SIG-M5 (cell line): ENCODE measurements at regions not wholly inside any gene's neighbourhood (a gene's known extent, or its start where the extent isn't known, plus 50 kb on each side); places are given as distances from the start of the nearest gene placed in this dataset.

Experiments used
- DNase-seq: peaks from one replicate; lab custom pipeline; 2025; lab: John Stamatoyannopoulos, UW

DNA sequence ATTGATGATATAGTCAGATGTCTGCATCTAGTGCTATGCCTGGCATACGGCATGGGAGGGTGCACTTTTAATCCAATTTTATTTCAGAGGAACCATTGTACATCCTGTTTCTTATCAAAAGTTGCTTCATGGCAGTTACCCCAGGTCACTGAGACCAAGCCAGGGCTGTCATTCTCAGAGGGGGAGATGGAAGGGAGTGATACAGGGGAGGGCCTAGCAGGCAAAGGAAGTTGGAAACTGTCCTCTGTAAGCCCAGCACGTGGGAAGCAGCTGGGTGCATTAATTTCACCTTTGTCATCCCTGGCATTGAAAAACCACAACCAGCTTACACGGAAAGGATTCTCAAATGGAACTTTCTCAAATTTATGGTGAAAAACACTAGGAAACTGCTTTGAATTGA lies 458.7 kb upstream of the ADAMTS5 start:
- no peak for DNase-seq

DNA sequence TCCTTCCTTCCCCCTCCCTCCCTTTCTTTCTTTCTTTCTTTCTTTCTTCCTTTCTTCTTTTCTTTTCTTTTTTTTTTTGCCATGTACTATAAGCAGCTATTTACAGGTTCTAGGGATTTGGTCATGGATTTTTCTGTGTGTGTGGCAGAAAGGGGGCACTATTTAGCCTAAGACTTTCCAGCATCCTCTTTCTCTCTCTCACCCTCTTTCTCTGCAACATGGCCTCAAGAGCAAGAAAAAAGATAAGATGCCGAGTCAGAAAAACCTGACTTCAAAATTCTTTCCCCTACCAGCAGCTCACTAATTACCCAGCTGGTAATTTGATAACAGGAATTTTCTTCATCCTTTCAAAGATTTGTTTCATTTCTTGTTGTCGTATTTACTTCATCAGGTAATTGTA lies 458.3 kb upstream of the ADAMTS5 start:
- DNase-seq: no peak

DNA sequence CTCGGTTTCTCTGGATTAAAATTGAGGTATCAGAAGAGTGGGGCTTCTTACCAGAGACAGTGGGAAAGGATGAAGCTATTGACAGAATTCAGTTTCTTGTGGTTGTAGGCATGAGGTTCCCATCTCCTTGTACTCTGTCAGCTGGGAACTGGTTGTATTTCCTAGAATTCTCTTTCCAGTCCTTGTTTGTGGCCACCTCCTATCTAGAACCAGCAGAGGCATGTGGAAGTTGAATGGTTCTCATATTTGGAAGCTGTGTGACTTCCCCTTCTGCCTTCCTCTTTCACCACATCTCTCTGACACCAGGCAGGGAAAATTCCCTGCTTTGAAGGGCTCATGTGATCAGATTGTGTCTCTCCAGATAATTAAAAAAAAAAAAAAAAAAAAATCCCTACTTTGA lies 457.7 kb upstream of the ADAMTS5 start:
- DNase-seq: no peak

DNA sequence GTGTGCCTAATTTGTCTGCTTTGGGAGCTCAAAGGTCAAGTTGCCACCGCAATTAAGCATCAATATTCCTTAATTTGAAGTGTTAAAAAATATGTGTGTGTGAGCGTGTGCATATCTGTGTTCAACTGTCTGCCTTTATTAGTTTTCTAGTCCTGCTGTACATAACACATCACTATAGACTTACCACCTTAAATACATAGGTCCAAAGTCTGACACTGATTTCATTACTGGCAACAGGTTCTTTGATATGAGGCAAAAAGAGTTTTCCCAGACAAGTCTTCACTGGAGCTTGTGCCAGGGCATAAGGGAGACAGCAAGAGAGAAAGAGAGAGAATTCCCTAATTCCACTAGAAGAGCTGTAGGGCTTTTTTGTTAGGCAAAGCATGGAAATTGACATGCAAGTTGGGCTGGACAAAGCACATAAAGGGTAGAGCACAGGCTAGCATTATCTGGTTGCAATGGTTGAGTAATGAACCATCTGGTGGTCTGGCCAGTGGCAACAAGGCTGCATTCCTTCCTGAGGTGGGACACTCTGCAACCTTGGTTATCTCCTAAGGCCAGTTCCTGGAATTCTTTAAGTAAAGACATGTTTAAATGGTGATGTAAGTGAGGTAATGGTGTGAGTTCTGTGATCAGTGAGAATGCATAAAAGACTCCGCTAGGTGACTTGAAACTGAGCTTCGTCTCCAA lies 457.2 kb upstream of the ADAMTS5 start:
- DNase-seq: no peak

GRCh38 chr21:27423038-27423437 lies 456.1 kb upstream of the ADAMTS5 start:
- DNase-seq: no peak

DNA sequence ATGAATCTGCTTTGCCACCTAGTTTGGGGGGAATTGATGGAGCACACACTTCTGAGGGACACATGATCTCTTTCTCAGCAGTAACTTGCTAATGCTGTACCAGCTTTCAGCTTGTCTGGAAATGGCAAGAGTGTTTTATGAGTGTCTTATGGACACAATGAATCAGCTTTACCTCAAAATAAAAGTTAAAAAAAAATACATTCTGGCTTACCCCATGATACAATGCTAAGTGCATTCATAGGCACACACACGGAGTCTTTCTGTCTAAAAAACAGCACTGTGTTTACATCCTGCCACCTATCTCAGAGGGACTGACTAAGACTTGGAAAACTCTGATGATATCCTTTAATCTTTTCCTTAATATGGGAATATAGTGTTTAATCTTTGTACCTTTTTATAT lies 455.5 kb upstream of the ADAMTS5 start:
- DNase-seq: no peak

GRCh38 chr21:27421654-27422053 lies 454.8 kb upstream of the ADAMTS5 start:
- DNase-seq: no peak

DNA sequence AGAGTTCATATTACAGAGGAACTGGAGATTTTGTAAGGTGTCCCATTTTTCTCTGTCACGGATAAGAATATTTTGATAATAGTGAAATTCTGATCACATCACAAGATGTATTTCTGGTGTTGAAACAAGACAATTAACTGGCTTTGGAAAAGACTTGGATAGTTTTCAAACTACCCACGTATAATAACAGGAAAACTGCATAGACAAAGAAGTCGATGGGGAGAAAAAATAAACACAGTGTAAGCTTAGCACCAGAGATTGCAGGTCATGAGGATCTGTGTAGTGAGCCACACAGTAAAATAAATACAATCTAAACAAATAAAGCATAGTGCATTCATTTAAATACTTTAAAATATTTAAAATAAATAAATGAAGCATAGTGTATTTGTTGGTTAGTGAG lies 452.3 kb upstream of the ADAMTS5 start:
- no peak for DNase-seq

DNA sequence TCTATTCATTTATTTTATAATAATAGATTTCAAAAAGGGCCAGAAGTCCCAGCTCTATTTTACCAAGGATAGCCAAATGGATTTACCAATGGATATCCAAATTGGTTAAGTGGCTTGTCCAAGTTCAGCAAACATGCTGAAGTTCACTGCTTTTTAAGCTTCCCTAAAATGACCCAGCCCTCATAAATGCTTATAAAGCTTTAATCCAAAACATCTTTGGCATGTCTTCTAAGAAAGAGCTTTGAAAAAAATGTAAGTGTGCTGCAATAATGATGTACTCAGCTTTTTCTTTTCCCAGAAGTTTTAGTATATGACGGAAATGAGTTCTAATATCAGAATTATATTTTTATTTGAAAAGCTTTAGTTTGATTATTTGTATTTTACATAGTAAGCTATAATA lies 451.5 kb upstream of the ADAMTS5 start:
- no peak for DNase-seq

- DNase-seq: no peak
These were observed 445.6 kb upstream of the ADAMTS5 start for GRCh38 chr21:27412530-27412929.

GRCh38 chr21:27408826-27409225 lies 441.9 kb upstream of the ADAMTS5 start:
- DNase-seq: no peak

DNA sequence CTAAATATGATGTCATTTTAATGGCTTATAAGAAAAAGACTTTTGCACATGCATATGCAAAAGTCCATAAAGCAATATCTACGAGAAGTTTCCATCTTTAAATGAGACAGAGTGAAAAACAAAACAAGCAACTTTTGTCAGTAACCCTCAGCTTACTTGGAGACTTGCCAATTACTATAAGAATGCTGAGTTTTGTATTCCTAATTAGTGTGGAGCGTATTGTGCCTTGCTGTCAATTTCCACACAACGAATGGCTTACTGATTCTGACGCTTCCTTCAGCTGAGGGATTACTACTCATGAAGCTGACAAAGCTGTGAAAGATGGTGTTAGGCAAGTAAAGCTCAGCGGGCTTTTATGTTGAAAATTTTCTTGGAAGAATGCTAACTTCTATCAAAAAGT lies 440.4 kb upstream of the ADAMTS5 start:
- DNase-seq: no peak

DNA sequence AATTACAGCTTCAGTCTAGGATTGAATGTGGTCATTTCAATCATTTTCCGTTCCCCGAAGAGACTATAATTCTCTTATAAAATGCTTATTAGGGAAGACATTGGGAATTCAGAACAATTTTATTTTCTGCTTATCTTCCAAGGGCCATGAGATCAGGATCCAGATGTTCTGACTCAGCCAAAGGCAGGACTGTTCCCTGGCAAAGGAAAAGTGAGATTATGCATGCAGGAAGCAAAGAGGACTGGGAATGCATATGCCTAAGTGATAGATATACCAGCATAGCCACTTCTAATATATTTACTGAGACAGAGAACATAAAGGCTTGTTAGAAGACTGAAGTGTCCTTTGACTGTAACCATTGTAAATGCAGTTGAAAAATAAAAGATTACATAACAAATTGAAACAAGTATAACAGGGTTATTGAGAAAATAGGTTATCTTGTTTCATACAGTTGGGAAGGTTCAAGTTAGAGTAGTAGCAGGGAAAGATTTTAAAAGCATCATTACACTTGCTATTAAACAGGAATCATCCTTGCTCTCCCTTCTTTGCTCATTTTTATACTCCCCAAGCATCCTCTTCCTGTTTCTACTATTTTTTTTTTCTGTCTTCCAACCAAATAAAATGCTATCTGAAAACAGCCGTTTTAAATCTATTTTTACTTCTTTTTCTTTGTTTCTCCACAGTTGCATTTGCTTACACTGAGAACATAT lies 439.6 kb upstream of the ADAMTS5 start:
- no peak for DNase-seq

GRCh38 chr21:27403011-27403410 lies 436.1 kb upstream of the ADAMTS5 start:
- DNase-seq: no peak

DNA sequence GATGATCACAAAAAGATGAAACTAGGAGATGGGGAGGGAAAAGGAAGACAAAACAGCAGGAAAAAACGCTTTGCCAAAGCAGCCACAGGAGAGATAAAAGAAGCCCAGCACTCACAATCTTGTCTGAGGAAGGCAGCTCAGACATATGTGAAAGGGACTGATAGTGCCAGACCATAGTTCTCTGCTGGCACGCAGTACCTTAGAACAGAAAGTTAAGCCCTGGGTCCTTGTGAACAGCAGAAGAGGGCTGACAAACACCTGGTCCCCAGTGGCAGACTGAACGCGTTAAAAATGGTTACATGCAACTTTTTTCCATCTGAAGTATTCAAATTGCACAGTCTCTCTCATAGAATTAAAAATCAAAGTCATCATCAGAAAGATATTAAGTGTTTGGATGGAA lies 433.2 kb upstream of the ADAMTS5 start:
- DNase-seq: no peak

- no peak for DNase-seq
These were observed 430.7 kb upstream of the ADAMTS5 start for GRCh38 chr21:27397578-27397977.

GRCh38 chr21:27393726-27394125 lies 426.8 kb upstream of the ADAMTS5 start:
- no peak for DNase-seq

DNA sequence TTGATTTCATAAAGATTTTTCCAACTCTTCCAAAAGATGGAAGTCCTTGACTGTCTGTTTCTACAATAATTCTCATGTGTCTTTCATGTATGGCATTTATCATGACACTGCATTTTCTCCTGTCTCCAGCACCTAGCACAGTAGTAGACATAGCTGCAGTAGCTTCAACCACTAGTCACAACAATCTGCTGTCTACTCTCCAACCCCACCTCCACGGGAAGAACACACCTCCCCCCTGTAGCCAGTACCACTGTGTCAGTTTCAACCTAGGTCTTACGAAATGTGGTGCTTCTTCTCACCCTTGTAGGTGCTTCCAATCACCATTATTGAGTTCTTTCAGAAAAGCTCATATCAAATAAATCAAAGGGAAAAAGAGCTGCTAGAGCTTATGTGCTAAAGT lies 425.1 kb upstream of the ADAMTS5 start:
- no peak for DNase-seq

DNA sequence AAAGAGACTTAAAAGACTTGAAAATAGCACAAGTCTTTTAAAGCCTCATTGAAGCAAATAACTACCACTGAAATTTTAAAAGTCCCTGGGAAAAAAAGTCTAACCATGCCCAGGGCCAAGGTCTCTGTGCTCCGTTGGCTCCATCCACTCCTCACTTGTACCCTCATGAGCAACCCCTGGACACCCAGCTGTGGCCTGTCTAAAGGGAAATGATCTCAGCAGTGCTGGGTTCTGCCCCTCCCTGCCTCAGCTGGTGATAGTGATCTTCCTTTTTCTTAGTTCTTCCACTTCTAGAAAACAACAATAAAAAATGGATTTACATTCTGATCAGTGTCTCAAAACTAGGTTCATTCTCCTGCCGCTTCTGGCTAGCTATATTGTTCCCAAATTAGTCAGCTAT lies 423.5 kb upstream of the ADAMTS5 start:
- DNase-seq: no peak

DNA sequence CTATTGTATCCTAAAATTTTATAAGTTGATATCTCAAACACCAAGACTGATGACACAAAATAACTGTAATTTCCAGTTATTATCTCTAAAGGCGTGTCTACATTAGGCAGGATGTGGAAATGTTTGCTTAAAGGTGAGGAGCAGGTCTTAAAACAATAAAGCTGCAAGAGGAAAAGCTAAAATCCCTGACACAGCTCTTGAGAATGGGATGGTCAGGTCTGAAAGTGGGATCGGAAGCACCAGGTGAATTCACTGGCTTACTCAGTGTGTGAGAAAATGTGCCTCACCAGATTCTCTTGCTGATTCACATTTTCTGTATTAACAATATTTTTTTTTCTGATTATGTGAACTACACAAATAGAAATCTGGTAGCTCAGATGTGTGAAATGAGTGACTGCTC lies 421.9 kb upstream of the ADAMTS5 start:
- DNase-seq: no peak

GRCh38 chr21:27382404-27382803 lies 415.5 kb upstream of the ADAMTS5 start:
- DNase-seq: no peak

GRCh38 chr21:27380303-27380702 lies 413.4 kb upstream of the ADAMTS5 start:
- no peak for DNase-seq

GRCh38 chr21:27379354-27379753 lies 412.5 kb upstream of the ADAMTS5 start:
- DNase-seq: no peak

GRCh38 chr21:27372381-27372780 lies 405.5 kb upstream of the ADAMTS5 start:
- no peak for DNase-seq
